ENCODE measurements at regions not wholly inside any gene's neighbourhood (a gene's known extent, or its start where the extent isn't known, plus 50 kb on each side); places are given as distances from the start of the nearest gene placed in this dataset.

- TF ChIP-seq, protein P1, sequence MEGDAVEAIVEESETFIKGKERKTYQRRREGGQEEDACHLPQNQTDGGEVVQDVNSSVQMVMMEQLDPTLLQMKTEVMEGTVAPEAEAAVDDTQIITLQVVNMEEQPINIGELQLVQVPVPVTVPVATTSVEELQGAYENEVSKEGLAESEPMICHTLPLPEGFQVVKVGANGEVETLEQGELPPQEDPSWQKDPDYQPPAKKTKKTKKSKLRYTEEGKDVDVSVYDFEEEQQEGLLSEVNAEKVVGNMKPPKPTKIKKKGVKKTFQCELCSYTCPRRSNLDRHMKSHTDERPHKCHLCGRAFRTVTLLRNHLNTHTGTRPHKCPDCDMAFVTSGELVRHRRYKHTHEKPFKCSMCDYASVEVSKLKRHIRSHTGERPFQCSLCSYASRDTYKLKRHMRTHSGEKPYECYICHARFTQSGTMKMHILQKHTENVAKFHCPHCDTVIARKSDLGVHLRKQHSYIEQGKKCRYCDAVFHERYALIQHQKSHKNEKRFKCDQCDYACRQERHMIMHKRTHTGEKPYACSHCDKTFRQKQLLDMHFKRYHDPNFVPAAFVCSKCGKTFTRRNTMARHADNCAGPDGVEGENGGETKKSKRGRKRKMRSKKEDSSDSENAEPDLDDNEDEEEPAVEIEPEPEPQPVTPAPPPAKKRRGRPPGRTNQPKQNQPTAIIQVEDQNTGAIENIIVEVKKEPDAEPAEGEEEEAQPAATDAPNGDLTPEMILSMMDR (optimal IDR thresholded peaks at IDR 0.05 in 1 of 3, IDR thresholded peaks at IDR 0.05 in 1 of 3, conservative IDR thresholded peaks at IDR 0.05 in 1 of 3; ENCODE audit: extremely low read depth in 1 of 3, insufficient read depth in 2 of 3, low read length in 3 of 3), result no peak
- TF ChIP-seq EZH2 (IDR thresholded peaks at IDR 0.05; ENCODE audit: low read length), result no peak
Measured at GRCh38 chr10:130899856-130900255, 411.7 kb downstream of the TCERG1L start.
